Activated naive CD8-positive, alpha-beta T cell treated with anti-CD3 and anti-CD28 coated beads, Interleukin-2, amount 10 ng/mL, durations not matched to agents 7 days and 5 days (primary cell): ENCODE measurements at regions not wholly inside any gene's neighbourhood (a gene's known extent, or its start where the extent isn't known, plus 50 kb on each side); places are given as distances from the start of the nearest gene placed in this dataset.

Source experiments
- ATAC-seq: fragments of 150-1000 bp; cut with Tn5 transposase; one replicate; pipeline ENCODE4 v1.10.0; 2021; ENCODE audit warnings: low read depth, moderate library complexity
- POLR2A ChIA-PET: fragments of 350-600 bp; sonication (Branson Sonifier 250); formaldehyde crosslinking; loops from one replicate; lab custom pipeline; 2021; ENCODE audit warnings: antibody characterized with exemption; lab: Charles Lee
- DNase-seq: peaks from one replicate; pipeline ENCODE4 v3.0.0; 2021
- H3K27ac Mint-ChIP-seq: one replicate; pipeline ENCODE4 v1.8.0; 2022; ENCODE audit warnings: mild to moderate bottlenecking, mixed read lengths
- H3K27me3 Mint-ChIP-seq: one replicate; pipeline ENCODE4 v1.8.0; 2022; ENCODE audit warnings: mild to moderate bottlenecking, moderate library complexity, mixed read lengths
- H3K36me3 Mint-ChIP-seq: one replicate; pipeline ENCODE4 v1.8.0; 2021; ENCODE audit warnings: mild to moderate bottlenecking, mixed read lengths
- H3K4me1 Mint-ChIP-seq: one replicate; pipeline ENCODE4 v1.8.0; 2021; ENCODE audit warnings: mixed read lengths
- H3K4me3 Mint-ChIP-seq: one replicate; pipeline ENCODE4 v1.8.0; 2022; ENCODE audit warnings: mild to moderate bottlenecking, moderate library complexity, mixed read lengths
- H3K9me3 Mint-ChIP-seq: one replicate; pipeline ENCODE4 v1.8.0; 2021; ENCODE audit warnings: mixed read lengths

- H3K9me3 Mint-ChIP-seq = no peaks in the 10 kb centered on the region
- no peaks in the 10 kb centered on the region for H3K4me1 Mint-ChIP-seq
- DNase-seq (no peak), ATAC-seq (no peak)
- no peak overlapping the region for H3K4me3 Mint-ChIP-seq
- H3K27ac Mint-ChIP-seq = no peak overlapping the region
- no peaks in the 10 kb centered on the region for H3K36me3 Mint-ChIP-seq
- POLR2A ChIA-PET = no interaction called here
- H3K27me3 Mint-ChIP-seq = peaks cover 2% of the 10 kb centered on the region
These were observed 190.6 kb upstream of the LNX1 start for GRCh38 chr4:53781629-53782457.

- POLR2A ChIA-PET = no interaction called here
- no peak for DNase-seq
- no peaks in the 10 kb centered on the region for H3K36me3 Mint-ChIP-seq
- peaks cover 2% of the 10 kb centered on the region for H3K27me3 Mint-ChIP-seq
- no peak for ATAC-seq
- no peaks in the 10 kb centered on the region for H3K4me1 Mint-ChIP-seq
- no peak overlapping the region for H3K27ac Mint-ChIP-seq
- H3K4me3 Mint-ChIP-seq = no peak overlapping the region
- no peaks in the 10 kb centered on the region for H3K9me3 Mint-ChIP-seq
These were observed 189.6 kb upstream of the LNX1 start for GRCh38 chr4:53780736-53781400.

- Mint-ChIP-seq H3K9me3 (no peaks in the 10 kb centered on the region), H3K27me3 (peaks cover 2% of the 10 kb centered on the region), H3K36me3 (no peaks in the 10 kb centered on the region), H3K4me3 (no peak overlapping the region), H3K4me1 (no peaks in the 10 kb centered on the region), H3K27ac (no peak overlapping the region)
- DNase-seq (no peak), ATAC-seq (no peak)
- POLR2A ChIA-PET = no interaction called here
These were observed 187.7 kb upstream of the LNX1 start for GRCh38 chr4:53779025-53779424.

- DNase-seq (no peak), ATAC-seq (no peak)
- Mint-ChIP-seq H3K27ac (no peak overlapping the region), H3K36me3 (no peaks in the 10 kb centered on the region), H3K27me3 (no peaks in the 10 kb centered on the region), H3K4me1 (no peaks in the 10 kb centered on the region), H3K9me3 (no peaks in the 10 kb centered on the region), H3K4me3 (no peak overlapping the region)
- POLR2A ChIA-PET = no interaction called here
These were observed 186.9 kb upstream of the LNX1 start for GRCh38 chr4:53778155-53778554.

GRCh38 chr4:53777244-53777984 lies 186.1 kb upstream of the LNX1 start:
- ATAC-seq = no peak
- no peaks in the 10 kb centered on the region for H3K27me3 Mint-ChIP-seq

GRCh38 chr4:53776141-53776540 lies 184.9 kb upstream of the LNX1 start:
- Mint-ChIP-seq H3K9me3 (no peaks in the 10 kb centered on the region), H3K4me3 (no peak overlapping the region), H3K27ac (no peak overlapping the region), H3K4me1 (no peaks in the 10 kb centered on the region), H3K36me3 (no peaks in the 10 kb centered on the region), H3K27me3 (no peaks in the 10 kb centered on the region)
- no peak for DNase-seq
- POLR2A ChIA-PET = no interaction called here
- ATAC-seq = no peak

More at GRCh38 chr4:53777244-53777984, 186.1 kb upstream of the LNX1 start:
- H3K4me3 Mint-ChIP-seq = no peak overlapping the region
- H3K36me3 Mint-ChIP-seq = no peaks in the 10 kb centered on the region
- H3K4me1 Mint-ChIP-seq = no peaks in the 10 kb centered on the region
- H3K27ac Mint-ChIP-seq = no peak overlapping the region
- POLR2A ChIA-PET = no interaction called here
- DNase-seq = no peak
- H3K9me3 Mint-ChIP-seq = no peaks in the 10 kb centered on the region

- Mint-ChIP-seq H3K27ac (no peak overlapping the region), H3K27me3 (no peaks in the 10 kb centered on the region), H3K4me3 (no peak overlapping the region), H3K9me3 (no peaks in the 10 kb centered on the region), H3K36me3 (no peaks in the 10 kb centered on the region), H3K4me1 (no peaks in the 10 kb centered on the region)
- ATAC-seq = no peak
- DNase-seq = no peak
- POLR2A ChIA-PET = no interaction called here
These were observed 184.1 kb upstream of the LNX1 start for GRCh38 chr4:53775381-53775780.

GRCh38 chr4:53771326-53771725 lies 180.0 kb upstream of the LNX1 start:
- no peak for DNase-seq
- Mint-ChIP-seq H3K9me3 (no peaks in the 10 kb centered on the region), H3K36me3 (no peaks in the 10 kb centered on the region), H3K27me3 (no peaks in the 10 kb centered on the region), H3K27ac (no peak overlapping the region), H3K4me3 (no peak overlapping the region), H3K4me1 (no peaks in the 10 kb centered on the region)
- POLR2A ChIA-PET = no interaction called here
- ATAC-seq = no peak

GRCh38 chr4:53767482-53767881 lies 176.2 kb upstream of the LNX1 start:
- POLR2A ChIA-PET = no interaction called here
- Mint-ChIP-seq H3K27me3 (no peaks in the 10 kb centered on the region), H3K4me1 (no peaks in the 10 kb centered on the region), H3K9me3 (no peaks in the 10 kb centered on the region), H3K36me3 (no peaks in the 10 kb centered on the region), H3K27ac (no peak overlapping the region), H3K4me3 (no peak overlapping the region)
- DNase-seq (no peak), ATAC-seq (no peak)

- POLR2A ChIA-PET = no interaction called here
- no peak overlapping the region for H3K27ac Mint-ChIP-seq
- no peak overlapping the region for H3K4me3 Mint-ChIP-seq
- no peak for DNase-seq
- H3K36me3 Mint-ChIP-seq = no peaks in the 10 kb centered on the region
- H3K4me1 Mint-ChIP-seq = no peaks in the 10 kb centered on the region
- H3K27me3 Mint-ChIP-seq = no peaks in the 10 kb centered on the region
- no peak for ATAC-seq
- no peaks in the 10 kb centered on the region for H3K9me3 Mint-ChIP-seq
These were observed 173.6 kb upstream of the LNX1 start for GRCh38 chr4:53764761-53765490.

GRCh38 chr4:53763813-53764597 lies 172.7 kb upstream of the LNX1 start:
- Mint-ChIP-seq H3K36me3 (no peaks in the 10 kb centered on the region), H3K27me3 (no peaks in the 10 kb centered on the region), H3K9me3 (no peaks in the 10 kb centered on the region), H3K4me3 (no peak overlapping the region), H3K4me1 (no peaks in the 10 kb centered on the region), H3K27ac (no peak overlapping the region)
- DNase-seq (no peak), ATAC-seq (no peak)
- POLR2A ChIA-PET = no interaction called here

- no peak overlapping the region for H3K27ac Mint-ChIP-seq
- no peak for DNase-seq
- ATAC-seq = no peak
- no peaks in the 10 kb centered on the region for H3K9me3 Mint-ChIP-seq
- no peaks in the 10 kb centered on the region for H3K36me3 Mint-ChIP-seq
- POLR2A ChIA-PET = no interaction called here
- no peak overlapping the region for H3K4me3 Mint-ChIP-seq
- peaks cover 2% of the 10 kb centered on the region for H3K27me3 Mint-ChIP-seq
- H3K4me1 Mint-ChIP-seq = no peaks in the 10 kb centered on the region
These were observed 164.4 kb upstream of the LNX1 start for GRCh38 chr4:53755656-53756055.

- H3K9me3 Mint-ChIP-seq = no peaks in the 10 kb centered on the region
- H3K36me3 Mint-ChIP-seq = no peaks in the 10 kb centered on the region
- no peaks in the 10 kb centered on the region for H3K4me1 Mint-ChIP-seq
- no peak overlapping the region for H3K27ac Mint-ChIP-seq
- ATAC-seq (no peak), DNase-seq (no peak)
- POLR2A ChIA-PET = no interaction called here
- no peaks in the 10 kb centered on the region for H3K27me3 Mint-ChIP-seq
- no peak overlapping the region for H3K4me3 Mint-ChIP-seq
These were observed 160.8 kb upstream of the LNX1 start for GRCh38 chr4:53752124-53752523.
